Stimulated activated CD4-positive, alpha-beta T cell treated with anti-CD3 and anti-CD28 coated beads, Interleukin-4, amount 100 ng/mL, for 1 hour (primary cell): ENCODE measurements at regions not wholly inside any gene's neighbourhood (a gene's known extent, or its start where the extent isn't known, plus 50 kb on each side); places are given as distances from the start of the nearest gene placed in this dataset.

Source experiments
- DNase-seq: peaks from one replicate; pipeline ENCODE4 v3.0.0-alpha.2; 2020

- DNase-seq: no peak
Observed at GRCh38 chr10:7477538-7478334, 66.9 kb upstream of the SFMBT2 start.

GRCh38 chr10:7475939-7476338 lies 65.1 kb upstream of the SFMBT2 start:
- DNase-seq: no peak

DNA sequence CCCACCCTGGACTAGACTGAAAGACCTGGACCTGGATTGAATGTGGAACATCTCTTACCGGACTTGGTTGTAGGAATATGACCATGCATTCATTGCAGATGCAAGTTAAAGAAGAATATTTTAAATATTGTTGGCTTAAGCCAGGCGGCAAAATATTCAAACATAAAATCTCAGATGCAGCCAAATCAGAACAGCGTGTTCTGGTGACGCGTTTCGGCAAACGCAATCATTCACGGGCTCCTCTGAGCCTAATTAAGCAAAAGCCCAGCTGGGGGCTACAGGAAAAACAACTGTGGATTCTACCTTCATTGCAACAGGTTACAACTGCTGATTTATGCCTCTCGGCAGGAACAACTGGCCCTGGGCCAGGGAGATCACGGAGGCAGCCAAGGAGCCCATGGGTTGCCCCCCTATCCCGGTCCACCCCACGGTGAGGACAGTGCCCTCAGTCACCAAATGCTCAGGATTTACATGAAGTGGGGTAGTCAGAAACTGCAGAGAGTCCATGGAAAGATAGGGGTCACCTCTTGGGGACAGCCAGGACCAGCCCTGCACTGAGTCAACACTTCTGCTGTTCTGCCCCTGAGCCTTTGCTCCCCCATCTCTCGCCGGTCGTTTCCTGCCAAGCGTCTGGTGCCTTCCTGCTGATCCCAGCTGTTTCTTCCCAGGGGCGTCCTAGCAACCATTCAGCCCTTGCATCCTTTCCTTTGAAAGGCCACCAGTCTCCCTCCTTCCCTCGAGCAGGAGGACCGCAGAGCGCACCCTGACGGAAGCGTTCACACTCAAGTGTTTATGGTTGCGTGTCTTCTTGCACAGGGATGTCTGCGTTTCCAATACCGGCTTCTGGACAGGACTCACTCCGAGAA lies 64.4 kb upstream of the SFMBT2 start:
- no peak for DNase-seq

GRCh38 chr10:7474388-7474787 lies 63.6 kb upstream of the SFMBT2 start:
- no peak for DNase-seq

- no peak for DNase-seq
Observed at GRCh38 chr10:7473474-7473873, 62.6 kb upstream of the SFMBT2 start.

- no peak for DNase-seq
Observed at GRCh38 chr10:7471720-7472367, 61.0 kb upstream of the SFMBT2 start.

DNA sequence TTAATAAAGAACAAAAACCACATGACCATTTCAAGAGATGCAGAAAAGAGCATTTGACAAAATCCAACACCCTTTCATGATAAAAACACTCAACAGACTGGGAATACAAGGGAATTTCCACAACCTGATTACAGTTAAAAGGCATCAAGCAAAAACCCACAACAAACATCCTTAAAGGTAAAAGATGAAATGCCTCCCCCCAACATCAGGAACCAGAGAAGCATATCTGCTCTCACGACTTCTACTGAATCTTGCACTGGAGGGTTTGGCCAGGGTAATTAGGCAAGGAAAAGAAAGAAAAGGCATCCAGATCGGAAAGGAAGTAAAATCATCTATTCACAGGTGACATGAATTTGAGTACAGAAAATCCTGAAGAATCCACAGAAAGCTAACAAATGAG lies 59.5 kb upstream of the SFMBT2 start:
- DNase-seq: no peak

- DNase-seq: no peak
Observed at GRCh38 chr10:7467031-7467667, 56.3 kb upstream of the SFMBT2 start.

DNA sequence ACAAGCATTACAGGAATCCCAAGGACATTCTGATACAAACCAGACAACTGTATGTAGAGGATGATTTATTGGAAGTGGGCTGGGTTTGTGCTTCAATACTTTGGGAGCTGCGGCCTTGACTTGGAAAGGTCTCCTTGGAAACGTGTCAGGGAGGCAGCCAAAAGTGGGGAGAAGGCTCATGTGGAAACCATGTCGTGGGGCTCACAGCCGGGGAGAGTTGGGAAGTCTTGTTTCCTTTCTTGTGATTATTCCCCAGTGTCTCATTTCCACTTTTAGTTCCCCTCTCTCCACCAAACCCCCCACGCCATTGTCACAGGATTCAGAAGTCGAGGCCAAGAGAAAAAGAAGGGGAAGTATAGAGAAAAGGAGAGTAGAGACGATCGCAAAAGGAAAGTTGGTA lies 53.9 kb upstream of the SFMBT2 start:
- no peak for DNase-seq
